ENCODE measurements at regions not wholly inside any gene's neighbourhood (a gene's known extent, or its start where the extent isn't known, plus 50 kb on each side); places are given as distances from the start of the nearest gene placed in this dataset.

DNA sequence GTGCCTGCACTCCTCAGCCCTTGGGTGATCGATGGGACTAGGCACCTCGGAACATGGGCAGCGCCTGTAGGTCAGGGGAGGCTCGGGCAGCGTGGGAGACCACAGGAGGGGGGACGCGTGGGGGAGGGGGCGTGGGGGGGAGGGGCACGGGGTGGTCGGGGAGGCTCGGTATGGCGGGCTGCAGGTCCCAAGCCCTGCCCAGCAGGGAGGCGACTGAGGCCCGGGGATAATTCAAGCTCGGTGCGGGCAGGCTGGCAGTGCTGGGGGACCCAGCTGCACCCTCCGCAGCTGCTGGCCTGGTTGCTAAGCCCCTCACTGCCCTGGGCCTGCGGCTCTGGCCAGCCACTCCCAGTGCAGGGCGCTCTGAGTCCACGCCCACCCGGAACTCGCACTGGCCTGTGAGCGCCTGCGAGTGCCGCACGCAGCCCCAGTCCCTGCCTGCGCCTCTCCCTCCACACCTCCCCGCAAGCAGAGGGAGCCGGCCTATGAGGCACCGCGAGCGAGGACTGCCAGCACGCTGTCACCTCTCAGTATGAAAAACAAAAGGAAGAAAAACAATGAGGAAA is 1698.3 kb upstream of the RAG2 start:
- Histone ChIP-seq H3K9me3 (ENCODE audit: control insufficient read depth, insufficient read depth, low read depth, low read length) (no peaks in the 10 kb centered on the region), H3K36me3 (ENCODE audit: control insufficient read depth, insufficient read depth, low read length) (no peaks in the 10 kb centered on the region), H3K27me3 (ENCODE audit: control insufficient read depth, insufficient read depth, low read length) (no peaks in the 10 kb centered on the region), H3K4me1 (ENCODE audit: control insufficient read depth, insufficient read depth, low read length) (no peaks in the 10 kb centered on the region), H3K4me3 (ENCODE audit: low read depth in 2 of 2, low read length in 2 of 2) (no peak overlapping the region), H3K27ac (ENCODE audit: low read length) (no peak overlapping the region)
- ChIA-PET CTCF (no interaction called here), POLR2A (no interaction called here)
- DNase-seq (ENCODE audit: low read depth, low spot score) (no peak), ATAC-seq (no peak)
- in situ Hi-C loops (cut with HindIII; ENCODE audit: low pct_unique_long_range_greater_than_20kb, low sequenced_read_pairs) = no loop called here
- no TSS peak for BruUV-seq (replicated peaks)
- intact Hi-C loops (cut with micrococcal nuclease; ENCODE audit: unreplicated experiment) = no loop called here
- no peak for TF ChIP-seq TCF7L2 (IDR thresholded peaks at IDR 0.05; ENCODE audit: low read depth, low read length)
- TF ChIP-seq POLR2AphosphoS5 (IDR thresholded peaks at IDR 0.05; ENCODE audit: low read depth, low read length) = no peak
- no peak for TF ChIP-seq SIN3A (IDR thresholded peaks at IDR 0.05; ENCODE audit: borderline replicate concordance, insufficient read depth, low read depth, low read length)
- TF ChIP-seq, protein P1, sequence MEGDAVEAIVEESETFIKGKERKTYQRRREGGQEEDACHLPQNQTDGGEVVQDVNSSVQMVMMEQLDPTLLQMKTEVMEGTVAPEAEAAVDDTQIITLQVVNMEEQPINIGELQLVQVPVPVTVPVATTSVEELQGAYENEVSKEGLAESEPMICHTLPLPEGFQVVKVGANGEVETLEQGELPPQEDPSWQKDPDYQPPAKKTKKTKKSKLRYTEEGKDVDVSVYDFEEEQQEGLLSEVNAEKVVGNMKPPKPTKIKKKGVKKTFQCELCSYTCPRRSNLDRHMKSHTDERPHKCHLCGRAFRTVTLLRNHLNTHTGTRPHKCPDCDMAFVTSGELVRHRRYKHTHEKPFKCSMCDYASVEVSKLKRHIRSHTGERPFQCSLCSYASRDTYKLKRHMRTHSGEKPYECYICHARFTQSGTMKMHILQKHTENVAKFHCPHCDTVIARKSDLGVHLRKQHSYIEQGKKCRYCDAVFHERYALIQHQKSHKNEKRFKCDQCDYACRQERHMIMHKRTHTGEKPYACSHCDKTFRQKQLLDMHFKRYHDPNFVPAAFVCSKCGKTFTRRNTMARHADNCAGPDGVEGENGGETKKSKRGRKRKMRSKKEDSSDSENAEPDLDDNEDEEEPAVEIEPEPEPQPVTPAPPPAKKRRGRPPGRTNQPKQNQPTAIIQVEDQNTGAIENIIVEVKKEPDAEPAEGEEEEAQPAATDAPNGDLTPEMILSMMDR (IDR thresholded peaks at IDR 0.05) = no peak
- TF ChIP-seq, protein P2, sequence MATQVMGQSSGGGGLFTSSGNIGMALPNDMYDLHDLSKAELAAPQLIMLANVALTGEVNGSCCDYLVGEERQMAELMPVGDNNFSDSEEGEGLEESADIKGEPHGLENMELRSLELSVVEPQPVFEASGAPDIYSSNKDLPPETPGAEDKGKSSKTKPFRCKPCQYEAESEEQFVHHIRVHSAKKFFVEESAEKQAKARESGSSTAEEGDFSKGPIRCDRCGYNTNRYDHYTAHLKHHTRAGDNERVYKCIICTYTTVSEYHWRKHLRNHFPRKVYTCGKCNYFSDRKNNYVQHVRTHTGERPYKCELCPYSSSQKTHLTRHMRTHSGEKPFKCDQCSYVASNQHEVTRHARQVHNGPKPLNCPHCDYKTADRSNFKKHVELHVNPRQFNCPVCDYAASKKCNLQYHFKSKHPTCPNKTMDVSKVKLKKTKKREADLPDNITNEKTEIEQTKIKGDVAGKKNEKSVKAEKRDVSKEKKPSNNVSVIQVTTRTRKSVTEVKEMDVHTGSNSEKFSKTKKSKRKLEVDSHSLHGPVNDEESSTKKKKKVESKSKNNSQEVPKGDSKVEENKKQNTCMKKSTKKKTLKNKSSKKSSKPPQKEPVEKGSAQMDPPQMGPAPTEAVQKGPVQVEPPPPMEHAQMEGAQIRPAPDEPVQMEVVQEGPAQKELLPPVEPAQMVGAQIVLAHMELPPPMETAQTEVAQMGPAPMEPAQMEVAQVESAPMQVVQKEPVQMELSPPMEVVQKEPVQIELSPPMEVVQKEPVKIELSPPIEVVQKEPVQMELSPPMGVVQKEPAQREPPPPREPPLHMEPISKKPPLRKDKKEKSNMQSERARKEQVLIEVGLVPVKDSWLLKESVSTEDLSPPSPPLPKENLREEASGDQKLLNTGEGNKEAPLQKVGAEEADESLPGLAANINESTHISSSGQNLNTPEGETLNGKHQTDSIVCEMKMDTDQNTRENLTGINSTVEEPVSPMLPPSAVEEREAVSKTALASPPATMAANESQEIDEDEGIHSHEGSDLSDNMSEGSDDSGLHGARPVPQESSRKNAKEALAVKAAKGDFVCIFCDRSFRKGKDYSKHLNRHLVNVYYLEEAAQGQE (IDR thresholded peaks at IDR 0.05; ENCODE audit: insufficient read depth in 1 of 2, low read depth in 2 of 2, low read length in 1 of 2) = no peak

DNA sequence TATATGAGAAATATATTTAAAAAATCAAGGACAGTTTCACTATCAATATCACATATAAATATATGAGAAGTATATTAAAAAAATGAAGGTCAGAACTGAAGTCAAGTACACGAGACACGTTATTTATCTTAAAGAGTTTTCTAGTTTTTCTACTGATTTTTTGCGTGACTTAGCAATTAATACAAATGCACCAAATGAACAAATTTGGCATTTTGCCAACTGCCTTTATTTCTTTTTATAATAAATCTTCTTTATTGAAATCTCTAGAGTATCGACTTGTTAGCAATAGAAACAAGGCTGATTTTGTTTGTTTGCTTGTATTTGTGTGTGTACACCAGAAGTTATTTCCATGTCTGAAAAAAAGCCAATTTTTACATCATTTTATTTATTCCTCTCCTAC is 1684.7 kb upstream of the RAG2 start:
- DNase-seq (ENCODE audit: low read depth, low spot score) (no peak), ATAC-seq (no peak)
- no TSS peak for BruUV-seq (replicated peaks)
- CTCF ChIA-PET = no interaction called here
- TF ChIP-seq, protein P2 (IDR thresholded peaks at IDR 0.05; ENCODE audit: insufficient read depth in 1 of 2, low read depth in 2 of 2, low read length in 1 of 2) = no peak
- TF ChIP-seq POLR2AphosphoS5 (IDR thresholded peaks at IDR 0.05; ENCODE audit: low read depth, low read length) = no peak
- TF ChIP-seq SIN3A (IDR thresholded peaks at IDR 0.05; ENCODE audit: borderline replicate concordance, insufficient read depth, low read depth, low read length) = no peak
- TF ChIP-seq TCF7L2 (IDR thresholded peaks at IDR 0.05; ENCODE audit: low read depth, low read length) = no peak
- TF ChIP-seq, protein P1 (IDR thresholded peaks at IDR 0.05) = no peak
- H3K27me3 ChIP-seq (ENCODE audit: control insufficient read depth, insufficient read depth, low read length) = no peaks in the 10 kb centered on the region
- no peaks in the 10 kb centered on the region for H3K36me3 ChIP-seq (ENCODE audit: control insufficient read depth, insufficient read depth, low read length)
- in situ Hi-C loops (cut with HindIII; ENCODE audit: low pct_unique_long_range_greater_than_20kb, low sequenced_read_pairs) (no loop called here), intact Hi-C loops (cut with micrococcal nuclease; ENCODE audit: unreplicated experiment) (no loop called here)
- H3K27ac ChIP-seq (ENCODE audit: low read length) = no peak overlapping the region
- POLR2A ChIA-PET = no interaction called here
- no peaks in the 10 kb centered on the region for H3K4me1 ChIP-seq (ENCODE audit: control insufficient read depth, insufficient read depth, low read length)
- no peaks in the 10 kb centered on the region for H3K9me3 ChIP-seq (ENCODE audit: control insufficient read depth, insufficient read depth, low read depth, low read length)
- no peak overlapping the region for H3K4me3 ChIP-seq (ENCODE audit: low read depth in 2 of 2, low read length in 2 of 2)

All from Panc1 (cell line).